ENCODE measurements at regions not wholly inside any gene's neighbourhood (a gene's known extent, or its start where the extent isn't known, plus 50 kb on each side); places are given as distances from the start of the nearest gene placed in this dataset.

DNA sequence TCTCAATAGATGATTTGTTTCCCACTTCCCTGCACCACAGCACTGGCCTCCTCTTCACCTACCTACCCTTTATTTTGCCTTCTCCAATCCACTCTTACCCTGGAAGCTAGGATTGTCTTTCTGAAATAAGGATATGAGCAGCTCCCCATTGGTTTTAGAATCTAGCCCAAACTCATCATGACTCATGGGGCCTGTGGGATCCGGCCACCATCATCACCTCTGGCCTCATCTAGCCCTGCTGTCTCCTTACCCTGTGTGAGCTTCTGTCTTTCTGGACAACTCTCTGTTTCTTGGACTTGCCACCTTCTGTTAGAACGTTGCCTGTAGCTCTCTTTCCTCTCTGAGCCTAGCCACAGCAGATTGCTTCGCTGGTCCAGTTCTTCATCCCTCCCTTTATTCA lies 277.1 kb downstream of the PAX1 start:
- Histone ChIP-seq H3K4me3 (replicated peaks in 1 of 3) (no peak overlapping the region), H3K27ac (no peak overlapping the region), H3K9me3 (no peaks in the 10 kb centered on the region), H3K4me1 (no peaks in the 10 kb centered on the region), H3K36me3 (no peaks in the 10 kb centered on the region), H3K27me3 (no peaks in the 10 kb centered on the region)
- DNase-seq: no peak
- TF ChIP-seq POLR2A (IDR thresholded peaks at IDR 0.05) (no peak), CTCF (IDR thresholded peaks at IDR 0.05) (no peak)
- WGBS, 2 donors: 71 to 76% methylated on average over 3 of the region's 3 CpGs
- intact Hi-C loops (cut with DNase I): no loop called here

DNA sequence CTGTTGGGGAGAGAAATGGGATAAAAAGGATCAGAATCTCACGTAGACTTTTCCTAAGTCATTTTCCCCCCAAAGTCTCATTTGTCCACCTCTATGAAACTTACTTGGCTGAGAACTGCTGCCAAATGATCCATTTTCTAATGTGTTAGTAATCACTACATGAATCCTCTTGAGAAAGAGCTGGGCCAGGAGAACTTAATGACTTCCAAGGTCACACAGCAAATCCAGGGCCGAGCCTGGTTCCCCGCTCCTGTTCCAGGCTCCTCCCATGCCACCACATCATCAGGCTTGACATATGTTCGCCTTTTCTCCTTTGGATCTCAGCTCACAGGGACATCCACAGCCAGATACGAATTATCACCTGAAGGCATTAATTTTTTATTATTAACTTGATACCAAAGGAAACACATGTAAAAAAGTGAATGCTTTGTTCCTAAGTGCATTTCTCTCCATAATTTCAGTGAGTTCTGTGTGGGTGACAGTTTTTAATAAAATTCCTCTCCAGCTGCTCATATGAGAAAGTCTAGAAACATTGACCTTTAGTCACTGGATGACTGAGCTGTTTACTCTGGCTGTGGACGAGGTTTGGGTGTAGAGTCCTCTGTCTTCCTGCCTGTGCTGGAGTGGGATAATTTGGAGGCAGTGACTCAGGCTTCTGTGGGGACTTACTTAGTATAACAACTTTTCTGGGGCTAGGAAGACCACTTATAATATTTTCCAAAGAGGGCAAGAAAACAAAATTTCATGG lies 276.3 kb downstream of the PAX1 start:
- 64 to 71% methylated on average over 6 of the region's 6 CpGs for WGBS, 2 donors
- Histone ChIP-seq H3K27me3 (no peaks in the 10 kb centered on the region), H3K9me3 (no peaks in the 10 kb centered on the region), H3K36me3 (no peaks in the 10 kb centered on the region), H3K27ac (no peak overlapping the region), H3K4me3 (replicated peaks in 1 of 3) (no peak overlapping the region), H3K4me1 (no peaks in the 10 kb centered on the region)
- TF ChIP-seq CTCF (IDR thresholded peaks at IDR 0.05) (no peak), POLR2A (IDR thresholded peaks at IDR 0.05) (no peak)
- intact Hi-C loops (cut with DNase I): no loop called here
- DNase-seq: no peak

- no peaks in the 10 kb centered on the region for H3K9me3 ChIP-seq
- 74% methylated on average over 3 of the region's 3 CpGs for WGBS, 2 donors
- intact Hi-C loops (cut with DNase I): no loop called here
- no peak for DNase-seq
- TF ChIP-seq CTCF (IDR thresholded peaks at IDR 0.05) (no peak), POLR2A (IDR thresholded peaks at IDR 0.05) (no peak)
- no peak overlapping the region for H3K4me3 ChIP-seq (replicated peaks in 1 of 3)
- H3K27me3 ChIP-seq: no peaks in the 10 kb centered on the region
- H3K36me3 ChIP-seq: no peaks in the 10 kb centered on the region
- H3K27ac ChIP-seq: no peak overlapping the region
- H3K4me1 ChIP-seq: no peaks in the 10 kb centered on the region
Measured at GRCh38 chr20:21981179-21981578, 275.7 kb downstream of the PAX1 start.

GRCh38 chr20:21971436-21971835 lies 266.0 kb downstream of the PAX1 start:
- no peaks in the 10 kb centered on the region for H3K4me1 ChIP-seq
- DNase-seq: no peak
- peaks cover 4% of the 10 kb centered on the region for H3K9me3 ChIP-seq
- H3K27me3 ChIP-seq: no peaks in the 10 kb centered on the region
- no peak overlapping the region for H3K27ac ChIP-seq
- intact Hi-C loops (cut with DNase I): no loop called here
- no peak overlapping the region for H3K4me3 ChIP-seq (replicated peaks in 1 of 3)
- no peaks in the 10 kb centered on the region for H3K36me3 ChIP-seq
- WGBS, 2 donors: 80 to 82% methylated on average over 2 of the region's 2 CpGs
- no peak for TF ChIP-seq POLR2A (IDR thresholded peaks at IDR 0.05)
- no peak for TF ChIP-seq CTCF (IDR thresholded peaks at IDR 0.05)

GRCh38 chr20:21968486-21968885 lies 263.0 kb downstream of the PAX1 start:
- TF ChIP-seq POLR2A (IDR thresholded peaks at IDR 0.05) (no peak), CTCF (IDR thresholded peaks at IDR 0.05) (no peak)
- H3K4me3 ChIP-seq (replicated peaks in 1 of 3): no peak overlapping the region
- H3K36me3 ChIP-seq: no peaks in the 10 kb centered on the region
- H3K9me3 ChIP-seq: peaks cover 4% of the 10 kb centered on the region
- intact Hi-C loops (cut with DNase I): no loop called here
- H3K27ac ChIP-seq: no peak overlapping the region
- no peak for DNase-seq
- H3K27me3 ChIP-seq: no peaks in the 10 kb centered on the region
- no peaks in the 10 kb centered on the region for H3K4me1 ChIP-seq

Measured in thyroid gland (tissue), 4 donors.